ENCODE measurements at regions not wholly inside any gene's neighbourhood (a gene's known extent, or its start where the extent isn't known, plus 50 kb on each side); places are given as distances from the start of the nearest gene placed in this dataset.
"Not testable (repeated sequence)": the region's sequence is repeated elsewhere in the genome, so short reads cannot be mapped to it uniquely, and the experiment has no call there.

GRCh38 chr5:57069115-57069835 lies 104.6 kb upstream of the GPBP1 start:
- DNase-seq: no peak

GRCh38 chr5:57072218-57072892 lies 101.5 kb upstream of the GPBP1 start:
- no peak for DNase-seq

- no peak for DNase-seq
Measured at GRCh38 chr5:57082441-57083067, 91.3 kb upstream of the GPBP1 start.

- DNase-seq: no peak
Measured at GRCh38 chr5:57085306-57086081, 88.4 kb upstream of the GPBP1 start.

GRCh38 chr5:57087947-57088346 lies 85.9 kb upstream of the GPBP1 start:
- not testable (repeated sequence) for DNase-seq

- no peak for DNase-seq
Measured at GRCh38 chr5:57094753-57095683, 78.8 kb upstream of the GPBP1 start.

GRCh38 chr5:57097526-57097925 lies 76.3 kb upstream of the GPBP1 start:
- no peak for DNase-seq

- DNase-seq: no peak
Measured at GRCh38 chr5:57102189-57102904, 71.5 kb upstream of the GPBP1 start.

- DNase-seq: no peak
Measured at GRCh38 chr5:57102905-57103255, 71.0 kb upstream of the GPBP1 start.

- no peak for DNase-seq
Measured at GRCh38 chr5:57103317-57103907, 70.4 kb upstream of the GPBP1 start.

GRCh38 chr5:57106661-57107060 lies 67.2 kb upstream of the GPBP1 start:
- DNase-seq: no peak

- DNase-seq: no peak
Measured at GRCh38 chr5:57111993-57112392, 61.9 kb upstream of the GPBP1 start.

- DNase-seq: no peak
Measured at GRCh38 chr5:57113481-57113880, 60.4 kb upstream of the GPBP1 start.

- DNase-seq: peak; percentile 52
Measured at GRCh38 chr5:57117596-57117995, 56.3 kb upstream of the GPBP1 start.

- no peak for DNase-seq
Measured at GRCh38 chr5:57119031-57119430, 54.8 kb upstream of the GPBP1 start.

GRCh38 chr5:57124014-57124413 lies 49.8 kb upstream of the GPBP1 start:
- no peak for DNase-seq

Measured in activated naive CD4-positive, alpha-beta T cell treated with Interleukin-2 at 50 U/mL for 16 hours (primary cell).